ENCODE measurements at regions not wholly inside any gene's neighbourhood (a gene's known extent, or its start where the extent isn't known, plus 50 kb on each side); places are given as distances from the start of the nearest gene placed in this dataset.

- Histone ChIP-seq H3K27ac (ENCODE audit: insufficient read depth, low read depth, low read length, poor library complexity, severe bottlenecking) (no peak overlapping the region), H3K27me3 (ENCODE audit: control insufficient read depth, insufficient read depth, low read length, poor library complexity, severe bottlenecking) (no peaks in the 10 kb centered on the region), H3K4me1 (ENCODE audit: control insufficient read depth, insufficient read depth, low read length) (no peaks in the 10 kb centered on the region), H3K36me3 (ENCODE audit: control insufficient read depth, insufficient read depth, low read length) (no peaks in the 10 kb centered on the region), H3K4me3 (ENCODE audit: insufficient read depth, low read depth, low read length) (no peak overlapping the region), H3K9me3 (ENCODE audit: control insufficient read depth, low read length) (no peaks in the 10 kb centered on the region)
Observed at GRCh38 chrX:150160656-150161055, 202.5 kb upstream of the MAMLD1 start.

- no peaks in the 10 kb centered on the region for H3K4me1 ChIP-seq (ENCODE audit: control insufficient read depth, insufficient read depth, low read length)
- H3K4me3 ChIP-seq (ENCODE audit: insufficient read depth, low read depth, low read length): no peak overlapping the region
- no peaks in the 10 kb centered on the region for H3K9me3 ChIP-seq (ENCODE audit: control insufficient read depth, low read length)
- WGBS, 2 experiments: 90 to 100% methylated on average over 1 of the region's 1 CpG
- no peaks in the 10 kb centered on the region for H3K27me3 ChIP-seq (ENCODE audit: control insufficient read depth, insufficient read depth, low read length, poor library complexity, severe bottlenecking)
- no peak overlapping the region for H3K27ac ChIP-seq (ENCODE audit: insufficient read depth, low read depth, low read length, poor library complexity, severe bottlenecking)
- no peaks in the 10 kb centered on the region for H3K36me3 ChIP-seq (ENCODE audit: control insufficient read depth, insufficient read depth, low read length)
Observed at GRCh38 chrX:150161193-150161592, 201.9 kb upstream of the MAMLD1 start.

- no peak overlapping the region for H3K4me3 ChIP-seq (ENCODE audit: insufficient read depth, low read depth, low read length)
- H3K27ac ChIP-seq (ENCODE audit: insufficient read depth, low read depth, low read length, poor library complexity, severe bottlenecking): no peak overlapping the region
- H3K27me3 ChIP-seq (ENCODE audit: control insufficient read depth, insufficient read depth, low read length, poor library complexity, severe bottlenecking): no peaks in the 10 kb centered on the region
- H3K9me3 ChIP-seq (ENCODE audit: control insufficient read depth, low read length): no peaks in the 10 kb centered on the region
- no peaks in the 10 kb centered on the region for H3K4me1 ChIP-seq (ENCODE audit: control insufficient read depth, insufficient read depth, low read length)
- WGBS, 2 experiments: 87 to 91% methylated on average over 4 of the region's 4 CpGs
- no peaks in the 10 kb centered on the region for H3K36me3 ChIP-seq (ENCODE audit: control insufficient read depth, insufficient read depth, low read length)
Observed at GRCh38 chrX:150162141-150162540, 201.0 kb upstream of the MAMLD1 start.

GRCh38 chrX:150163221-150163930 is 199.7 kb upstream of the MAMLD1 start:
- WGBS, 2 experiments: 92 to 95% methylated on average over 8 of the region's 8 CpGs
- Histone ChIP-seq H3K27ac (ENCODE audit: insufficient read depth, low read depth, low read length, poor library complexity, severe bottlenecking) (no peak overlapping the region), H3K9me3 (ENCODE audit: control insufficient read depth, low read length) (no peaks in the 10 kb centered on the region), H3K36me3 (ENCODE audit: control insufficient read depth, insufficient read depth, low read length) (no peaks in the 10 kb centered on the region), H3K4me3 (ENCODE audit: insufficient read depth, low read depth, low read length) (no peak overlapping the region), H3K27me3 (ENCODE audit: control insufficient read depth, insufficient read depth, low read length, poor library complexity, severe bottlenecking) (no peaks in the 10 kb centered on the region), H3K4me1 (ENCODE audit: control insufficient read depth, insufficient read depth, low read length) (no peaks in the 10 kb centered on the region)

- Histone ChIP-seq H3K9me3 (ENCODE audit: control insufficient read depth, low read length) (no peaks in the 10 kb centered on the region), H3K36me3 (ENCODE audit: control insufficient read depth, insufficient read depth, low read length) (no peaks in the 10 kb centered on the region), H3K27ac (ENCODE audit: insufficient read depth, low read depth, low read length, poor library complexity, severe bottlenecking) (no peak overlapping the region), H3K4me3 (ENCODE audit: insufficient read depth, low read depth, low read length) (no peak overlapping the region), H3K27me3 (ENCODE audit: control insufficient read depth, insufficient read depth, low read length, poor library complexity, severe bottlenecking) (no peaks in the 10 kb centered on the region), H3K4me1 (ENCODE audit: control insufficient read depth, insufficient read depth, low read length) (no peaks in the 10 kb centered on the region)
- WGBS, 2 experiments: 95 to 96% methylated on average over 4 of the region's 4 CpGs
Observed at GRCh38 chrX:150163956-150164726, 199.0 kb upstream of the MAMLD1 start.

GRCh38 chrX:150164971-150165600 is 198.0 kb upstream of the MAMLD1 start:
- Histone ChIP-seq H3K4me3 (ENCODE audit: insufficient read depth, low read depth, low read length) (no peak overlapping the region), H3K27ac (ENCODE audit: insufficient read depth, low read depth, low read length, poor library complexity, severe bottlenecking) (no peak overlapping the region), H3K4me1 (ENCODE audit: control insufficient read depth, insufficient read depth, low read length) (no peaks in the 10 kb centered on the region), H3K36me3 (ENCODE audit: control insufficient read depth, insufficient read depth, low read length) (no peaks in the 10 kb centered on the region), H3K27me3 (ENCODE audit: control insufficient read depth, insufficient read depth, low read length, poor library complexity, severe bottlenecking) (no peaks in the 10 kb centered on the region), H3K9me3 (ENCODE audit: control insufficient read depth, low read length) (no peaks in the 10 kb centered on the region)
- WGBS, 2 experiments: 94 to 97% methylated on average over 4 of the region's 4 CpGs

- no peaks in the 10 kb centered on the region for H3K36me3 ChIP-seq (ENCODE audit: control insufficient read depth, insufficient read depth, low read length)
- 94 to 97% methylated on average over 6 of the region's 6 CpGs for WGBS, 2 experiments
- no peaks in the 10 kb centered on the region for H3K9me3 ChIP-seq (ENCODE audit: control insufficient read depth, low read length)
- H3K4me1 ChIP-seq (ENCODE audit: control insufficient read depth, insufficient read depth, low read length): no peaks in the 10 kb centered on the region
- no peaks in the 10 kb centered on the region for H3K27me3 ChIP-seq (ENCODE audit: control insufficient read depth, insufficient read depth, low read length, poor library complexity, severe bottlenecking)
- H3K4me3 ChIP-seq (ENCODE audit: insufficient read depth, low read depth, low read length): no peak overlapping the region
- H3K27ac ChIP-seq (ENCODE audit: insufficient read depth, low read depth, low read length, poor library complexity, severe bottlenecking): no peak overlapping the region
Observed at GRCh38 chrX:150165776-150166610, 197.1 kb upstream of the MAMLD1 start.

GRCh38 chrX:150167482-150168324 is 195.4 kb upstream of the MAMLD1 start:
- H3K27ac ChIP-seq (ENCODE audit: insufficient read depth, low read depth, low read length, poor library complexity, severe bottlenecking): no peak overlapping the region
- H3K9me3 ChIP-seq (ENCODE audit: control insufficient read depth, low read length): no peaks in the 10 kb centered on the region
- H3K4me1 ChIP-seq (ENCODE audit: control insufficient read depth, insufficient read depth, low read length): no peaks in the 10 kb centered on the region
- H3K36me3 ChIP-seq (ENCODE audit: control insufficient read depth, insufficient read depth, low read length): no peaks in the 10 kb centered on the region
- WGBS, 2 experiments: 89 to 94% methylated on average over 4 to 5 of the region's 5 CpGs
- H3K4me3 ChIP-seq (ENCODE audit: insufficient read depth, low read depth, low read length): no peak overlapping the region
- no peaks in the 10 kb centered on the region for H3K27me3 ChIP-seq (ENCODE audit: control insufficient read depth, insufficient read depth, low read length, poor library complexity, severe bottlenecking)

- Histone ChIP-seq H3K27me3 (ENCODE audit: control insufficient read depth, insufficient read depth, low read length, poor library complexity, severe bottlenecking) (no peaks in the 10 kb centered on the region), H3K4me3 (ENCODE audit: insufficient read depth, low read depth, low read length) (no peak overlapping the region), H3K27ac (ENCODE audit: insufficient read depth, low read depth, low read length, poor library complexity, severe bottlenecking) (no peak overlapping the region), H3K4me1 (ENCODE audit: control insufficient read depth, insufficient read depth, low read length) (no peaks in the 10 kb centered on the region), H3K9me3 (ENCODE audit: control insufficient read depth, low read length) (no peaks in the 10 kb centered on the region), H3K36me3 (ENCODE audit: control insufficient read depth, insufficient read depth, low read length) (no peaks in the 10 kb centered on the region)
Observed at GRCh38 chrX:150182161-150182560, 181.0 kb upstream of the MAMLD1 start.

Measured in ectodermal cell (in vitro differentiated cells).